HuH-7.5 (cell line): ENCODE measurements at regions not wholly inside any gene's neighbourhood (a gene's known extent, or its start where the extent isn't known, plus 50 kb on each side); places are given as distances from the start of the nearest gene placed in this dataset.
"Not testable (repeated sequence)": the region's sequence is repeated elsewhere in the genome, so short reads cannot be mapped to it uniquely, and the experiment has no call there.

Experiments
- DNase-seq: peaks from one replicate; pipeline ENCODE4 v3.0.0; 2011; ENCODE audit warnings: low spot score

DNA sequence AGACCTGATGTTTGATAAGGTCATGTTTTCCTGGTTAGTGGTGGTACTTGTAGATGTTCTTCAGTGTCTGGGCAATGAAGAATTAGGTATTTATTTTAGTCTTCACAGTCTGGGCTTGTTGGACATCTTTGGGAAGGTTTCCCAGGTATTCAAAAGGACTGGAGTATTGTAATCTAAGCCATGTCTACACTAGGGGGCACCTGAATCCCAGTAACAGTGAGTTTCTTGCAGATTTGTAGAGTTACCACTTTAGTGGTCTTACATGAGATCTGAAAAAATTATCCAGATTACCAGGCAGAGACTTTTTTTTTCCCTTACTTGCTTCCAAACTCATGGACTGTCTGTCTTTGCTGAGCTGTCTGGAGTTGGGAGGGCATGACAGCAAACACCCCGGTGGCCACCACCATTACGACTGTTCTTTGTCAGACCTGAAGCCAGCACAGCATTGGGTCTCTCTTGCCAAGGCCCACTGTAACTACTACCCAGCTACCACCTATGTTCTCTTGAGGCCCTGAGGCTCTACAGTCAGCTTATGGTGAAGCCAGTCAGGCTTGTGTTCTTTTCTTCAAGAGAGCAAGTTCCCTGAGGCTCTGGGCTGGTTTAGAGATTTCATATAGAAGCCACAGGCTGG is 820.7 kb upstream of the FBXO33 start:
- no peak for DNase-seq

- DNase-seq, result no peak
Observed at GRCh38 chr14:40248671-40249070, 816.4 kb upstream of the FBXO33 start.

- no peak for DNase-seq
Observed at GRCh38 chr14:40240245-40240859, 808.1 kb upstream of the FBXO33 start.

DNA sequence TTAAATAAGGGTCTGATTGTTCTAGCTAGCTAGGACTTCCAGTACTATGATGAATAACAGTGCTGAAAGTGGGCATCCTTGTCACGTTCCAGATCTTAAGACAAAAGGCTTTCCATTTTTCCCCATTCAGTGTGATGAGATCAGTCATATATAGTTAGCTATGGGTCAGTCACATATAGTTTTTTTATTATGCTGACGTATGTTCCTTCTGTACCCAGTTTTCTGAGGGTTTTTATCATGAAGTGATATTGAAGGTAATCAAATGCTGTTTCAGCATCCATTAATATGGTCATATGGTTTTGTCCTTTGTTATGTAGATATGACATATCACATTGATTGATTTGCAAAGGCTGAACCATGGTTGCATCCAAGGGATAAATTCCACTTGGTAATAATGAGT is 800.1 kb upstream of the FBXO33 start:
- no peak for DNase-seq

GRCh38 chr14:40229676-40230075 is 797.4 kb upstream of the FBXO33 start:
- DNase-seq, result no peak

DNA sequence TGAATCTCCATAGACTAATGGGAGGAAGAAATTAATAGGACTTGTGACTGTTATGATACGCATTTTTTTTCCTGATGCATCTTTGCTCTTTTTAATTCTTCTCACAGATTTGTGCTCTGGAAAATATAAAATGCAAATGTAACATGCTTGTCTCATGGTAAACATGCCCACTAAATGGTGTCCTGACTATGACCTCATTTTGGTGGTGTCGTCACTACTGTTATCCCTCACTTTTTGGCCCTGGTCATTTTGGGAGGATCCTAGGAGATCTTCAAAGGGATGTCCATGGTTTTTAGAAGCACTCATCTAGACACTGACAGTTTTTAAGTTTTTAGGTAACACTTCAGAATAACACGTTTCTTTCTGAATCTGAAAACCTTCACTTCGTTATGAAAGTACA is 790.8 kb upstream of the FBXO33 start:
- DNase-seq, result no peak

- no peak for DNase-seq
Observed at GRCh38 chr14:40221428-40221827, 789.2 kb upstream of the FBXO33 start.

GRCh38 chr14:40219032-40219431 is 786.8 kb upstream of the FBXO33 start:
- DNase-seq, result no peak

GRCh38 chr14:40218282-40218941 is 786.2 kb upstream of the FBXO33 start:
- no peak for DNase-seq

DNA sequence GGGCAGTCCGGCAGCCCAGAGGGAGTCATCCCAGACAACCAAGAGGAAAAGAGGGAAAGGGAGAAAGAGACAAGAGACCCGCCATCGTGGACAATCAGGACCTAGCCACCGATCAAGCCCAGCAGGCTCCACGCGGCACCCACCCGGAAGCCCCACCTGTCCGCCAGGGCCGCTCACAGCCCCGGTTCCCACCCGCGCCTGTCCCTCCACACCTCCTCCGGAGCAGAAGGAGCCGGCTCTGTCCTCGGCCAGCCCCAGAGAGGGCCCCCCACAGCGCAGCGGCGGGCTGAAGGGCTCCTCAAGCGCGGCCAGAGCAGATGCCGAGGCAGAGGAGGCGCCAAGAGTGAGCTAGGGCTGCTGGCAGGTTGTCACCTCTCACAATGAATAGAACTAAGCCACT is 784.7 kb upstream of the FBXO33 start:
- DNase-seq, result no peak

DNA sequence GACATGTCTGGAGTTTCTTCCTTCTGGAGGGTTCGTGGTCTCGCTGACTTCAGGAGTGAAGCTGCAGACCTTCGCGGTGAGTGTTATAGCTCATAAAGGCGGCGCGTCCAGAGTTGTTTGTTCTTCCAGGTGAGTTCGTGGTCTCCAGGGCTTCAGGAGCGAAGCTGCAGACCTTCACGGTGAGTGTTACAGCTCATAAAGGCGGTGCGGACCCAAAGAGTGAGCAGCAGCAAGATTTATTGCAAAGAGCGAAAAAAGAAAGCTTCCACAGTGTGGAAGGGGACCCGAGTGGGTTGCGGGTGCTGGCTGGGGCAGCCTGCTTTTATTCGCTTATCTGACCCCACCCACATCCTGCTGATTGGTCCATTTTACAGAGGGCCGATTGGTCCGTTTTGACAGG is 784.2 kb upstream of the FBXO33 start:
- DNase-seq, result not testable (repeated sequence)

GRCh38 chr14:40213701-40214100 is 781.5 kb upstream of the FBXO33 start:
- no peak for DNase-seq

DNA sequence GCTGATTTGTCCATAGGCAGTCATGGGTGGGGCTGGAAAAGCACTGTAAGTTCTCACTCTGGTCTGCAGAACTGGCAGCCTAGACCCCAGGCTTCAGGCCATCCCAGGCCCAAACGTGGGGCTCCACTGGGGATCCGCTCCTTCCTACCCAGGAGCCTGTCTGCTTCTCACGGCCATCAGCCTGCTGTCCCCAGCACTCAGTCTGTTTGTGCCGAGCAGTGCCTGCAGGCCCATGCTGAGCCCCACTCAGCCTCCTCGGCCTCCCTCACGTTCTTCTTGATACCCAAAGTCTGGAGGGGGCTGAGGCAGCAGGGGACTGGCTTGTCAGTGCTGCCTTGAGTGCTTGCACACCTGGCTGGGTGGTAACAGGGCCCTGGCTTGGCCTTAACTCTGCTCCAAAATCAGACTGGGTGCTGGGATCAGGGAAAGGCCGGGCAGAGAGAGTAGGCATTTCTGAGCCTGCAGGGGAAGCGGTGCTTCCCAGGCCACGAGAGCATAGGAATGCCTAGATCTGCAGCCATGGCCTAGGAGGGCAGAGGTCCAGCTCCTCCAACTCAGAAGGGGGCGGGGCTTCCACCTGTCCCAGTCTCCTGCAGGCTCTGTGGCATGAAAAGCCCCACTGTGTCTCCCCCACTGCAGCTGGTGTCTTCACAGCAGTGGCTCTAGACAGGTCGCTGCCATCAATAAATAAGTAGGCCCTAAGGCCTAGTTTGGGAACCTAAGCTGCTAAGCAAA is 772.4 kb upstream of the FBXO33 start:
- no peak for DNase-seq

DNA sequence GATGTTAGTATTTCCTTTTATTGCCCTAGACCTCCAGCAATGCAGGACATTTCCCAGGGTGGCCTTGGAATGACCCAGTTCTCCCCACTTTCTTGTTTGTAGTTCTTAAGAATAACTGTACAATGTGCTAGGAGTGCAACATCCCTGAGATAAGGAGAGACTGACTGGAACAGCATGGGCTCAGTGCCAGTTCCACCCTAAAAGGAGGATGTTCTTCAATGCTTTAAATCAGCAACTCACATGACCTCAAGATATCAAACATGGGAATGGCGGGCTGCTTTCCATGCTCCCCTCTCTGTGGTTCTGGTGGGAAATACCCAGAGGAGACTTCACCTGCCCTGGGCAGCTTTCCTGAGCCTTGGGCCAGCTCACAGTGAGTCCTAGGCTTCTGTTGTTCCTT is 766.9 kb upstream of the FBXO33 start:
- DNase-seq, result no peak

DNA sequence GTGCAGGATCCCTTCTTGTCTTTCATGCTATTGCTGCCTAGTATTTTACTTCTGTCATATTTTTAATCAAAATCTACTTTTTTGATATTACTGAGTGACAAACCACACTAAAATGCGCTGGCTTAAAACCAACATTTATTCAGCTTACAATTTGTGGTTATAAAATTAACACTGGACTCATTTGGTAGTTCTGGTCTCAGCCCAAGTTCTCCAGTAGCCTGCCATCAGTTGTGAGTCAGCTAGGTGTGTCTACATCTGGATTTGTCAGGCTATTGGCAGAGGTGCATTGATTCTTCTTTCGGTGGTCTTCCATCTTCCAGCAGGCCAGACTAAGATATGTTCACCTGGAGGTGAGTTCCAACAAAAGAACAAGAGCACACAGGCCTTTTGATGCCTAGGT is 765.1 kb upstream of the FBXO33 start:
- DNase-seq, result no peak

- no peak for DNase-seq
Observed at GRCh38 chr14:40188006-40188405, 755.8 kb upstream of the FBXO33 start.

GRCh38 chr14:40164083-40164482 is 731.9 kb upstream of the FBXO33 start:
- DNase-seq, result no peak

DNA sequence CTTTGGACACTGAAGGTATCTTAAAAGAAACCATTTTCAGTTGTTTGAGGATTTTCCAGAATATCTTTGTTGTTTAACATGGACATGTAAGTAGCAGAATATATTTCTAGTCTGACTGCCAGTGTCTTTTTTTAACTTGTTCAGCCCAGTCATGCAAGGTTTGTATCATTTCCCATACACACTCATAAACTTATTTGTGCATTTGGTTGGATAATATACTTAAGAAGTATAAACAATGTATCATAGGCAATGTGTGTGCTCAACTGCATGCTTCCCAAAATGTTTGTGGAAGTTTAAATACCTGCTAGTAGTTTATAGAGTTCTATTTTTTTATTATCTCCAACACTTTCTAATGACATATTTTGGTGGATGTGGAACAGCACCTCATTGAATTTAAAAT is 707.4 kb upstream of the FBXO33 start:
- no peak for DNase-seq

GRCh38 chr14:40133463-40133862 is 701.2 kb upstream of the FBXO33 start:
- no peak for DNase-seq

GRCh38 chr14:40129159-40129558 is 696.9 kb upstream of the FBXO33 start:
- no peak for DNase-seq

- no peak for DNase-seq
Observed at GRCh38 chr14:40123816-40124215, 691.6 kb upstream of the FBXO33 start.

DNA sequence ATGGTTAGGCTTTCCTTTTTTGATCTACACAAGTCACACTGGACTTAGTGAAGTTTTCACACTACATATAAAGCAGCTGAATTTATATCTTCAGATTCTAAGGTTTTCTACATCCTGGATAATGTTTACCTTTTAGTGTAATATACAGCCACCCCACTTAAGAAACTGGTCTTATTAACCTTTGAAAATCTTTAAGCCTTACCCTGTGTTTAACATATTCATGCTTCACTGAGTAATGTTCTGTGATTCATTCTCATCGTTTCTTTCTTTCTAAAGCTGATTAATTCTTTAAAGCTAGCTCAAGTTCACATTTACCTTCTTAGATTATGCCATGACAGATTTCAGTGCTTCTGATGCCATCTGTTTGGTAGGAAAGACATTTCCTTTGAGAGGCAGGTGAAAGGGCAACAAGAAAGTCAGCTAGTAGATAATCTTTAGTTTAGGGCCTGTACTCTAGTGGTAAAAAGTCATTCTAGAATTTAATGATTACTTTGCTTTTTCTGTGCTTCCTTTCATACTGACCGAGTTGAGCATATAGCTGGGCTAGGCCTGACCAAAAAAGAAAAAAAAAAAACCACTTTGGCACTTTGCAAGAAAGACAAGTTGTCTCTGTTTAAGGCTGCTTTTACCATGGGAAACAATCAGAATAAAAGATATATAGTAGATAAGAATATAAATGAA is 690.9 kb upstream of the FBXO33 start:
- no peak for DNase-seq
